GM21786 (cell line): ENCODE measurements at regions not wholly inside any gene's neighbourhood (a gene's known extent, or its start where the extent isn't known, plus 50 kb on each side); places are given as distances from the start of the nearest gene placed in this dataset.
"Not testable (repeated sequence)": the region's sequence is repeated elsewhere in the genome, so short reads cannot be mapped to it uniquely, and the experiment has no call there.

Experiments
- ATAC-seq: cut with Tn5 transposase; IDR thresholded peaks from one replicate; pipeline ENCODE4 v1.9.1; 2021; ENCODE audit not compliant: unreplicated experiment

GRCh38 chr15:69668039-69668705, 215.6 kb downstream of the RPLP1 start:
- ATAC-seq, result no peak

- ATAC-seq, result peak; percentile 67
These were observed 216.3 kb downstream of the RPLP1 start for GRCh38 chr15:69668963-69669362.

- no peak for ATAC-seq
These were observed 216.8 kb downstream of the RPLP1 start for GRCh38 chr15:69669446-69669845.

- ATAC-seq, result no peak
These were observed 220.8 kb downstream of the RPLP1 start for GRCh38 chr15:69673291-69673881.

GRCh38 chr15:69675731-69676130, 223.1 kb downstream of the RPLP1 start:
- no peak for ATAC-seq

- no peak for ATAC-seq
These were observed 224.8 kb downstream of the RPLP1 start for GRCh38 chr15:69677403-69677802.

- peak; percentile 91 for ATAC-seq
These were observed 227.1 kb downstream of the RPLP1 start for GRCh38 chr15:69679623-69680228.

- not testable (repeated sequence) for ATAC-seq
These were observed 232.2 kb downstream of the RPLP1 start for GRCh38 chr15:69684823-69685222.

- no peak for ATAC-seq
These were observed 233.2 kb downstream of the RPLP1 start for GRCh38 chr15:69685512-69686452.

GRCh38 chr15:69686626-69687025, 234.0 kb downstream of the RPLP1 start:
- ATAC-seq, result no peak

GRCh38 chr15:69689133-69689532, 236.5 kb downstream of the RPLP1 start:
- no peak for ATAC-seq

GRCh38 chr15:69691307-69692015, 238.8 kb downstream of the RPLP1 start:
- ATAC-seq, result no peak

- ATAC-seq, result no peak
These were observed 239.7 kb downstream of the RPLP1 start for GRCh38 chr15:69692342-69692741.

GRCh38 chr15:69693059-69693458, 240.4 kb downstream of the RPLP1 start:
- no peak for ATAC-seq

- ATAC-seq, result no peak
These were observed 244.3 kb downstream of the RPLP1 start for GRCh38 chr15:69696946-69697345.

GRCh38 chr15:69697916-69698315, 245.3 kb downstream of the RPLP1 start:
- no peak for ATAC-seq

- no peak for ATAC-seq
These were observed 246.5 kb downstream of the RPLP1 start for GRCh38 chr15:69699096-69699495.

- no peak for ATAC-seq
These were observed 247.8 kb downstream of the RPLP1 start for GRCh38 chr15:69700380-69700779.

- ATAC-seq, result no peak
These were observed 248.6 kb downstream of the RPLP1 start for GRCh38 chr15:69701198-69701597.

GRCh38 chr15:69703532-69704187, 251.0 kb downstream of the RPLP1 start:
- ATAC-seq, result no peak
